ENCODE measurements at regions not wholly inside any gene's neighbourhood (a gene's known extent, or its start where the extent isn't known, plus 50 kb on each side); places are given as distances from the start of the nearest gene placed in this dataset.
"Not testable (repeated sequence)": the region's sequence is repeated elsewhere in the genome, so short reads cannot be mapped to it uniquely, and the experiment has no call there.

- DNase-seq (ENCODE audit: low read depth): no peak
Observed at GRCh38 chr5:100232736-100233135, 302.4 kb upstream of the FAM174A start.

- no peak for DNase-seq (ENCODE audit: low read depth)
Observed at GRCh38 chr5:100188778-100189177, 346.4 kb upstream of the FAM174A start.

- no peak for DNase-seq (ENCODE audit: low read depth)
Observed at GRCh38 chr5:100188339-100188738, 346.8 kb upstream of the FAM174A start.

GRCh38 chr5:100186181-100186580 lies 349.0 kb upstream of the FAM174A start:
- no peak for DNase-seq (ENCODE audit: low read depth)

- DNase-seq (ENCODE audit: low read depth): no peak
Observed at GRCh38 chr5:100182402-100182801, 352.8 kb upstream of the FAM174A start.

- DNase-seq (ENCODE audit: low read depth): no peak
Observed at GRCh38 chr5:100175346-100175745, 359.8 kb upstream of the FAM174A start.

- DNase-seq (ENCODE audit: low read depth): no peak
Observed at GRCh38 chr5:100165309-100165708, 369.9 kb upstream of the FAM174A start.

- no peak for DNase-seq (ENCODE audit: low read depth)
Observed at GRCh38 chr5:100161868-100162267, 373.3 kb upstream of the FAM174A start.

GRCh38 chr5:100157066-100157465 lies 378.1 kb upstream of the FAM174A start:
- DNase-seq (ENCODE audit: low read depth): no peak

- DNase-seq (ENCODE audit: low read depth): no peak
Observed at GRCh38 chr5:100148239-100148638, 386.9 kb upstream of the FAM174A start.

- DNase-seq (ENCODE audit: low read depth): no peak
Observed at GRCh38 chr5:100142607-100143006, 392.6 kb upstream of the FAM174A start.

- DNase-seq (ENCODE audit: low read depth): no peak
Observed at GRCh38 chr5:100131161-100131560, 404.0 kb upstream of the FAM174A start.

- DNase-seq (ENCODE audit: low read depth): no peak
Observed at GRCh38 chr5:100130307-100130706, 404.9 kb upstream of the FAM174A start.

- DNase-seq (ENCODE audit: low read depth): no peak
Observed at GRCh38 chr5:100119903-100120302, 415.3 kb upstream of the FAM174A start.

- no peak for DNase-seq (ENCODE audit: low read depth)
Observed at GRCh38 chr5:100110497-100110896, 424.7 kb upstream of the FAM174A start.

- DNase-seq (ENCODE audit: low read depth): no peak
Observed at GRCh38 chr5:100108883-100109282, 426.3 kb upstream of the FAM174A start.

GRCh38 chr5:100103592-100104119 lies 431.5 kb upstream of the FAM174A start:
- not testable (repeated sequence) for DNase-seq (ENCODE audit: low read depth)

GRCh38 chr5:100101466-100101865 lies 433.7 kb upstream of the FAM174A start:
- not testable (repeated sequence) for DNase-seq (ENCODE audit: low read depth)

- DNase-seq (ENCODE audit: low read depth): not testable (repeated sequence)
Observed at GRCh38 chr5:100096328-100096727, 438.8 kb upstream of the FAM174A start.

GRCh38 chr5:100080703-100081102 lies 454.5 kb upstream of the FAM174A start:
- DNase-seq (ENCODE audit: low read depth): not testable (repeated sequence)

- not testable (repeated sequence) for DNase-seq (ENCODE audit: low read depth)
Observed at GRCh38 chr5:100079163-100079562, 456.0 kb upstream of the FAM174A start.

GRCh38 chr5:100066020-100066419 lies 469.2 kb upstream of the FAM174A start:
- DNase-seq (ENCODE audit: low read depth): not testable (repeated sequence)

GRCh38 chr5:100043475-100043874 lies 491.7 kb upstream of the FAM174A start:
- no peak for DNase-seq (ENCODE audit: low read depth)

GRCh38 chr5:100026606-100027005 lies 508.6 kb upstream of the FAM174A start:
- no peak for DNase-seq (ENCODE audit: low read depth)

- no peak for DNase-seq (ENCODE audit: low read depth)
Observed at GRCh38 chr5:100023536-100023935, 511.6 kb upstream of the FAM174A start.
